Colonic mucosa (tissue), 4 donors: ENCODE measurements at regions not wholly inside any gene's neighbourhood (a gene's known extent, or its start where the extent isn't known, plus 50 kb on each side); places are given as distances from the start of the nearest gene placed in this dataset.
"Not testable (repeated sequence)": the region's sequence is repeated elsewhere in the genome, so short reads cannot be mapped to it uniquely, and the experiment has no call there.

ENCODE experiments used
- DNase-seq: peaks from one replicate; pipeline ENCODE4 v3.0.0-alpha.2; 2020
- H3K27ac ChIP-seq: fragments of 200-600 bp; one replicate; pipeline ENCODE4 v1.8.0; 2021
- H3K27me3 ChIP-seq: fragments of 200-600 bp; one replicate; pipeline ENCODE4 v1.8.0; 2021
- H3K36me3 ChIP-seq: fragments of 200-600 bp; one replicate; pipeline ENCODE4 v1.8.0; 2021
- H3K4me1 ChIP-seq: fragments of 200-600 bp; one replicate; pipeline ENCODE4 v1.8.0; 2021; ENCODE audit warnings: mild to moderate bottlenecking
- H3K4me3 ChIP-seq: fragments of 200-600 bp; one replicate; pipeline ENCODE4 v1.8.0; 2021
- H3K9ac ChIP-seq, 2 donors: one replicate each; pipeline ENCODE4 v1.7.0; 2013; ENCODE audit warnings: control low read depth in 2 of 2, low read depth in 2 of 2, low read length in 2 of 2
- H3K9me3 ChIP-seq: fragments of 200-600 bp; one replicate; pipeline ENCODE4 v1.8.0; 2021
- CTCF ChIP-seq: fragments of 200-600 bp; IDR thresholded peaks from one replicate; pipeline ENCODE4 v1.8.0; 2022; ENCODE audit warnings: antibody characterized with exemption, mild to moderate bottlenecking
- intact Hi-C: fragments of 100-400 bp; cut with DNase I; formaldehyde crosslinking; loops from one replicate; pipeline ENCODE4 v1.14.1; 2022
- donor health status: healthy.
- donor health status: DM: no; HTN: no; CAD: no.
- donor health status: DM: no; HTN: no; CAD: no.

- no peaks in the 10 kb centered on the region for H3K36me3 ChIP-seq
- H3K27me3 ChIP-seq: no peaks in the 10 kb centered on the region
- intact Hi-C loops: no loop called here
- no peak for TF ChIP-seq CTCF
- no peak for DNase-seq
- H3K9me3 ChIP-seq: no peaks in the 10 kb centered on the region
- no peaks in the 10 kb centered on the region for H3K4me1 ChIP-seq
- no peak overlapping the region for H3K4me3 ChIP-seq
- H3K9ac ChIP-seq: no peak overlapping the region
- no peak overlapping the region for H3K27ac ChIP-seq
These were observed 97.5 kb upstream of the MYLIP start for GRCh38 chr6:16031278-16031981.

GRCh38 chr6:16028966-16029365 is 99.9 kb upstream of the MYLIP start:
- Histone ChIP-seq H3K4me1 (no peaks in the 10 kb centered on the region), H3K9me3 (no peaks in the 10 kb centered on the region), H3K9ac (no peak overlapping the region), H3K27ac (no peak overlapping the region), H3K36me3 (no peaks in the 10 kb centered on the region), H3K27me3 (no peaks in the 10 kb centered on the region), H3K4me3 (no peak overlapping the region)
- TF ChIP-seq CTCF: no peak
- DNase-seq: no peak
- intact Hi-C loops: no loop called here

GRCh38 chr6:16020259-16020658 is 108.6 kb upstream of the MYLIP start:
- H3K36me3 ChIP-seq: no peaks in the 10 kb centered on the region
- no peaks in the 10 kb centered on the region for H3K9me3 ChIP-seq
- intact Hi-C loops: no loop called here
- no peak overlapping the region for H3K9ac ChIP-seq
- H3K27me3 ChIP-seq: no peaks in the 10 kb centered on the region
- H3K4me3 ChIP-seq: no peak overlapping the region
- no peak for TF ChIP-seq CTCF
- DNase-seq: no peak
- H3K27ac ChIP-seq: no peak overlapping the region
- H3K4me1 ChIP-seq: no peaks in the 10 kb centered on the region

GRCh38 chr6:16019462-16019861 is 109.4 kb upstream of the MYLIP start:
- Histone ChIP-seq H3K27me3 (no peaks in the 10 kb centered on the region), H3K4me3 (no peak overlapping the region)

GRCh38 chr6:16018626-16019025 is 110.3 kb upstream of the MYLIP start:
- Histone ChIP-seq H3K4me3 (no peak overlapping the region), H3K9me3 (no peaks in the 10 kb centered on the region), H3K4me1 (no peaks in the 10 kb centered on the region), H3K36me3 (no peaks in the 10 kb centered on the region), H3K9ac (no peak overlapping the region), H3K27me3 (no peaks in the 10 kb centered on the region), H3K27ac (no peak overlapping the region)
- no peak for DNase-seq
- TF ChIP-seq CTCF: no peak
- intact Hi-C loops: no loop called here

More at GRCh38 chr6:16019462-16019861, 109.4 kb upstream of the MYLIP start:
- no peak for DNase-seq
- no peak for TF ChIP-seq CTCF
- no peaks in the 10 kb centered on the region for H3K36me3 ChIP-seq
- no peaks in the 10 kb centered on the region for H3K9me3 ChIP-seq
- no peak overlapping the region for H3K9ac ChIP-seq
- intact Hi-C loops: no loop called here
- H3K27ac ChIP-seq: no peak overlapping the region
- no peaks in the 10 kb centered on the region for H3K4me1 ChIP-seq

- H3K4me1 ChIP-seq, DNase-seq, H3K36me3 ChIP-seq, H3K27me3 ChIP-seq, H3K27ac ChIP-seq, intact Hi-C loops, H3K9me3 ChIP-seq, H3K9ac ChIP-seq, H3K4me3 ChIP-seq: not testable (repeated sequence)
These were observed 114.6 kb upstream of the MYLIP start for GRCh38 chr6:16014325-16014724.
